ENCODE measurements at regions not wholly inside any gene's neighbourhood (a gene's known extent, or its start where the extent isn't known, plus 50 kb on each side); places are given as distances from the start of the nearest gene placed in this dataset.
A peak's percentile ranks its signal among the peaks of the same experiment; 100 is the strongest.

DNA sequence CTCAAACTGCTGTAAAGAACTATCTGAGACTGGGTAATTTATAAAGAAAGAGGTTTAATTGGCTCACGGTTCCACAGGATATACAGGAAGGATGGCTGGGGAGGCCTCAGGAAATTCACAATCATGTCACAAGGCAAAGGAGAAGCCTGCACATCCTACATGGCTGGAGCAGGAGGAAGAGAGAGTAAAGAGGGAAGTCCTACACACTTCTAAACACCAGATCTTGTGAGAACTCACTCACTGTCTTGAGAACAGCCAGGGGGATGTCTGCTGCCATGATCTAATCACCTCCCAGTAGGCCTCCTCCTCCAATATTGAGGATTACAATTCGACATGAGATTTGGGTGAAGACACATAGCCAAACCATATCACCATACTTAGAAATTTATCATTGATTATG, 1307.0 kb upstream of the GJE1 start:
- no peaks in the 10 kb centered on the region for H3K79me2 ChIP-seq (ENCODE audit: insufficient read depth)
- 91 to 93% methylated on average over 2 of the region's 2 CpGs for WGBS, 2 experiments (ENCODE audit: low coverage in 1 of 2, low lambda C conversion rate in 2 of 2, missing lambda C conversion rate in 2 of 2)
- no peak overlapping the region for H3K4me3 ChIP-seq
- H3K4me1 ChIP-seq (ENCODE audit: insufficient read depth) = peaks cover 6% of the 10 kb centered on the region
- in situ Hi-C loops (cut with MboI) = no loop called here
- no peaks in the 10 kb centered on the region for H3K36me3 ChIP-seq (ENCODE audit: low read depth)
- H3K27me3 ChIP-seq (replicated peaks; ENCODE audit: insufficient read depth) = no peaks in the 10 kb centered on the region
- no peaks in the 10 kb centered on the region for H3F3A ChIP-seq (ENCODE audit: insufficient read depth)
- no peaks in the 10 kb centered on the region for H3K9me2 ChIP-seq (ENCODE audit: insufficient read depth)
- peak overlapping the region; percentile 9; the same call in 1 of the 2 replicates for H2AFZ ChIP-seq
- no peak for DNase-seq
- H4K20me1 ChIP-seq (ENCODE audit: insufficient read depth) = no peaks in the 10 kb centered on the region
- TF ChIP-seq EZH2 (IDR thresholded peaks at IDR 0.05; ENCODE audit: insufficient read depth, poor library complexity, severe bottlenecking) = no peak
- TF ChIP-seq EZH2phosphoT487 (IDR thresholded peaks at IDR 0.05; ENCODE audit: insufficient read depth, low read depth) = no peak
- no peaks in the 10 kb centered on the region for H3K9me3 ChIP-seq (ENCODE audit: low read depth)
- H3K9ac ChIP-seq = no peak overlapping the region
- no peak overlapping the region for H3K27ac ChIP-seq
- H3K4me2 ChIP-seq (ENCODE audit: unreplicated experiment) = no peak overlapping the region

DNA sequence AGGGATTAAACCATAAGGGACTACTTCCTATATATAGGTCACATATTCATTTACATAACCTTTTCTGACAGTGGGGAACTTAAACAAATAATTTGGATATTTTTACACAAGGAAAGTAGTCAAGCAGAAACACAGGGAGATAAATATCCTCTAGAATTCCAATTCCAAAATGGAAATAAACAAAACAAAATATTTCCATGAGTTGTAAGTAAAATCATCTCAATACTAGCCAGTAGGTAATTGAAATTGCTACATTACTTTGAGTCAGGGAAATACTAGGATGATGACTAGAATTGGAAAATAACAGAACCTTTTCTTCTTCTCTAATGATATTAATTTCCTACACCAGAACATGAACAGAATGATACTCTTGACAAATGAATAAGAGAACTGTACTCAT, 1308.1 kb upstream of the GJE1 start:
- H2AFZ ChIP-seq = peak overlapping the region; percentile 6; the same call in 1 of the 2 replicates
- H3K4me3 ChIP-seq = no peak overlapping the region
- no peaks in the 10 kb centered on the region for H3K9me3 ChIP-seq (ENCODE audit: low read depth)
- H3F3A ChIP-seq (ENCODE audit: insufficient read depth) = no peaks in the 10 kb centered on the region
- DNase-seq = no peak
- H4K20me1 ChIP-seq (ENCODE audit: insufficient read depth) = no peaks in the 10 kb centered on the region
- no peaks in the 10 kb centered on the region for H3K9me2 ChIP-seq (ENCODE audit: insufficient read depth)
- H3K4me1 ChIP-seq (ENCODE audit: insufficient read depth) = no peaks in the 10 kb centered on the region
- no peak for TF ChIP-seq EZH2 (IDR thresholded peaks at IDR 0.05; ENCODE audit: insufficient read depth, poor library complexity, severe bottlenecking)
- no peak for TF ChIP-seq EZH2phosphoT487 (IDR thresholded peaks at IDR 0.05; ENCODE audit: insufficient read depth, low read depth)
- H3K36me3 ChIP-seq (ENCODE audit: low read depth) = no peaks in the 10 kb centered on the region
- no peak overlapping the region for H3K27ac ChIP-seq
- no peak overlapping the region for H3K4me2 ChIP-seq (ENCODE audit: unreplicated experiment)
- no peaks in the 10 kb centered on the region for H3K27me3 ChIP-seq (replicated peaks; ENCODE audit: insufficient read depth)
- no peak overlapping the region for H3K9ac ChIP-seq
- H3K79me2 ChIP-seq (ENCODE audit: insufficient read depth) = no peaks in the 10 kb centered on the region
- in situ Hi-C loops (cut with MboI) = no loop called here

GRCh38 chr6:140821196-140821595, 1311.5 kb upstream of the GJE1 start:
- H3K4me1 ChIP-seq (ENCODE audit: insufficient read depth) = no peaks in the 10 kb centered on the region
- no peaks in the 10 kb centered on the region for H3K27me3 ChIP-seq (replicated peaks; ENCODE audit: insufficient read depth)
- TF ChIP-seq EZH2phosphoT487 (IDR thresholded peaks at IDR 0.05; ENCODE audit: insufficient read depth, low read depth) = no peak
- TF ChIP-seq EZH2 (IDR thresholded peaks at IDR 0.05; ENCODE audit: insufficient read depth, poor library complexity, severe bottlenecking) = no peak
- no peaks in the 10 kb centered on the region for H3K79me2 ChIP-seq (ENCODE audit: insufficient read depth)
- H3K4me2 ChIP-seq (ENCODE audit: unreplicated experiment) = no peak overlapping the region
- no peaks in the 10 kb centered on the region for H3F3A ChIP-seq (ENCODE audit: insufficient read depth)
- H4K20me1 ChIP-seq (ENCODE audit: insufficient read depth) = no peaks in the 10 kb centered on the region
- no peak overlapping the region for H3K4me3 ChIP-seq
- no peak overlapping the region for H3K9ac ChIP-seq
- H3K36me3 ChIP-seq (ENCODE audit: low read depth) = no peaks in the 10 kb centered on the region
- in situ Hi-C loops (cut with MboI) = no loop called here
- H2AFZ ChIP-seq = no peak overlapping the region
- H3K9me3 ChIP-seq (ENCODE audit: low read depth) = no peaks in the 10 kb centered on the region
- no peak overlapping the region for H3K27ac ChIP-seq
- DNase-seq = no peak
- no peaks in the 10 kb centered on the region for H3K9me2 ChIP-seq (ENCODE audit: insufficient read depth)
- whole genome bisulfite sequencing, 2 experiments (ENCODE audit: low coverage in 1 of 2, low lambda C conversion rate in 2 of 2, missing lambda C conversion rate in 2 of 2) = 77% methylated on average over 3 of the region's 3 CpGs

DNA sequence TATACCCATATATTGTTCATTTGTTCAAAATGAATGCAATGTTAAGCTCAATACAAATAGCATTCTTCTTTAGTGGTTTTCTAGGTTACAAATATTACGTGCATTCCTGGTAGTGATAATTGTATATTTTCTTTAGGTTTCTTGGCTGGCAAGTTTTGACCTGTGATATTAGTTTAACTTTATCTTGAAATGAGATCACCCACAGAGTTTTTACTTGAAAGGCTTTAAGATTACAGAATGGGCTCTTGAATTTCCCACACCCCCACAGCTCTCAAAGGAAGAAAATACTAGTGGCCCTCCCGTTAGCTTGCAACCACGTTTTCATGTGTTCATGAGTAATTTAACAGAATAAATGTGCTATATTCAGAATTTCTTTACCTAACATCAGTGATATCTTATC, 1315.5 kb upstream of the GJE1 start:
- no peak for DNase-seq
- Histone ChIP-seq H3K4me2 (ENCODE audit: unreplicated experiment) (no peak overlapping the region), H3K4me3 (no peak overlapping the region), H4K20me1 (ENCODE audit: insufficient read depth) (no peaks in the 10 kb centered on the region), H3K27me3 (replicated peaks; ENCODE audit: insufficient read depth) (no peaks in the 10 kb centered on the region), H3K9ac (no peak overlapping the region), H3K27ac (no peak overlapping the region), H2AFZ (peak overlapping the region; percentile 13; the same call in 1 of the 2 replicates), H3K4me1 (ENCODE audit: insufficient read depth) (no peaks in the 10 kb centered on the region), H3K79me2 (ENCODE audit: insufficient read depth) (no peaks in the 10 kb centered on the region), H3K9me2 (ENCODE audit: insufficient read depth) (no peaks in the 10 kb centered on the region), H3F3A (ENCODE audit: insufficient read depth) (no peaks in the 10 kb centered on the region), H3K36me3 (ENCODE audit: low read depth) (no peaks in the 10 kb centered on the region), H3K9me3 (ENCODE audit: low read depth) (no peaks in the 10 kb centered on the region)
- WGBS, 2 experiments (ENCODE audit: low coverage in 1 of 2, low lambda C conversion rate in 2 of 2, missing lambda C conversion rate in 2 of 2) = 84 to 88% methylated on average over 3 of the region's 3 CpGs
- in situ Hi-C loops (cut with MboI) = no loop called here
- TF ChIP-seq EZH2 (IDR thresholded peaks at IDR 0.05; ENCODE audit: insufficient read depth, poor library complexity, severe bottlenecking) (no peak), EZH2phosphoT487 (IDR thresholded peaks at IDR 0.05; ENCODE audit: insufficient read depth, low read depth) (no peak)

DNA sequence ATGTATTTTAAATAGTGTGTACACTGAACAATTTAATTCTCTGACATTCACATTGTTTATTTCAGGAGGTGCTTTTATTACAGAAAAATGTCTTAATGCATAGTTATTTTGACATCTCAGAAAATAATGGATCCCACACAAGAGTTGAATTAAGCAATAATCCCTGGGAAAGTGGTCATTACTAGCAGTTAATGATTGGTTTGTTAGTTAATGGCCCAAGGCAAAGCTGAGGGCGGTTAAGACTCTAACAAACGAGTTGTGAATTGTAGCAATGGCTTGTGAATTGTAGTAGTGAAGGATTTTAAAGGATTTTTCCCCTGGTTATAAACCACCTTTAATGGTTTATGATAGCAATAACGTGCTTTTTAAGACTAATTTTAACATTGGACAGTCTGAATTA, 1316.0 kb upstream of the GJE1 start:
- Histone ChIP-seq H3K27ac (no peak overlapping the region), H3K4me3 (no peak overlapping the region), H3K4me1 (ENCODE audit: insufficient read depth) (no peaks in the 10 kb centered on the region), H3K4me2 (ENCODE audit: unreplicated experiment) (no peak overlapping the region), H3K9ac (no peak overlapping the region), H4K20me1 (ENCODE audit: insufficient read depth) (no peaks in the 10 kb centered on the region), H3K79me2 (ENCODE audit: insufficient read depth) (no peaks in the 10 kb centered on the region), H3K36me3 (ENCODE audit: low read depth) (no peaks in the 10 kb centered on the region), H3F3A (ENCODE audit: insufficient read depth) (no peaks in the 10 kb centered on the region), H3K9me3 (ENCODE audit: low read depth) (no peaks in the 10 kb centered on the region), H3K27me3 (replicated peaks; ENCODE audit: insufficient read depth) (no peaks in the 10 kb centered on the region), H2AFZ (peak overlapping the region; percentile 13; the same call in 1 of the 2 replicates), H3K9me2 (ENCODE audit: insufficient read depth) (no peaks in the 10 kb centered on the region)
- 80 to 83% methylated on average over 3 of the region's 3 CpGs for WGBS, 2 experiments (ENCODE audit: low coverage in 1 of 2, low lambda C conversion rate in 2 of 2, missing lambda C conversion rate in 2 of 2)
- no peak for DNase-seq
- in situ Hi-C loops (cut with MboI) = no loop called here
- TF ChIP-seq EZH2 (IDR thresholded peaks at IDR 0.05; ENCODE audit: insufficient read depth, poor library complexity, severe bottlenecking) (no peak), EZH2phosphoT487 (IDR thresholded peaks at IDR 0.05; ENCODE audit: insufficient read depth, low read depth) (no peak)

Data from GM23248 (cell line).